ENCODE measurements at regions not wholly inside any gene's neighbourhood (a gene's known extent, or its start where the extent isn't known, plus 50 kb on each side); places are given as distances from the start of the nearest gene placed in this dataset.

GRCh38 chr13:78820541-78820940 is 161.6 kb upstream of the OBI1 start:
- H3K79me2 ChIP-seq (replicated peaks; ENCODE audit: insufficient read depth, low read length) = no peaks in the 10 kb centered on the region
- H3K27me3 ChIP-seq (ENCODE audit: insufficient read depth, low read depth, low read length) = no peaks in the 10 kb centered on the region
- H3K9me2 ChIP-seq (ENCODE audit: insufficient read depth, low read length) = no peaks in the 10 kb centered on the region
- H3K36me3 ChIP-seq (ENCODE audit: insufficient read depth, low read length) = no peaks in the 10 kb centered on the region
- no peak overlapping the region for H3K4me2 ChIP-seq (ENCODE audit: low read length)
- H2AFZ ChIP-seq (ENCODE audit: low read depth, low read length) = no peak overlapping the region
- H3K4me3 ChIP-seq (ENCODE audit: low read length) = no peak overlapping the region
- H3K27ac ChIP-seq (ENCODE audit: low read length) = no peak overlapping the region
- H4K20me1 ChIP-seq (ENCODE audit: insufficient read depth) = no peaks in the 10 kb centered on the region
- TF ChIP-seq CTCF (IDR thresholded peaks at IDR 0.05; ENCODE audit: poor library complexity, severe bottlenecking) = no peak
- TF ChIP-seq EP300 (conservative IDR thresholded peaks at IDR 0.05; ENCODE audit: poor library complexity, severe bottlenecking) = no peak
- no peak for TF ChIP-seq POLR2AphosphoS5 (IDR thresholded peaks at IDR 0.05)
- no peak for TF ChIP-seq TAF1 (IDR thresholded peaks at IDR 0.05; ENCODE audit: low read depth)
- TF ChIP-seq SMC3 (conservative IDR thresholded peaks at IDR 0.05; ENCODE audit: poor library complexity) = no peak
- TF ChIP-seq EZH2 (IDR thresholded peaks at IDR 0.05; ENCODE audit: borderline replicate concordance, insufficient read depth, low read length, poor library complexity, severe bottlenecking) = no peak
- TF ChIP-seq MXI1 (conservative IDR thresholded peaks at IDR 0.05; ENCODE audit: poor library complexity, severe bottlenecking) = no peak
- no peak for TF ChIP-seq REST (IDR thresholded peaks at IDR 0.05; ENCODE audit: borderline replicate concordance)
- no peak for TF ChIP-seq RAD21 (conservative IDR thresholded peaks at IDR 0.05)
- no peaks in the 10 kb centered on the region for H3K9me3 ChIP-seq (ENCODE audit: low read length)
- H3K9ac ChIP-seq (ENCODE audit: low read length) = no peak overlapping the region
- no peaks in the 10 kb centered on the region for H3F3A ChIP-seq (ENCODE audit: insufficient read depth, low read length, poor library complexity, severe bottlenecking)

- Histone ChIP-seq H3K4me3 (ENCODE audit: low read length) (no peak overlapping the region), H3K4me2 (ENCODE audit: low read length) (no peak overlapping the region), H3K27me3 (ENCODE audit: insufficient read depth, low read depth, low read length) (no peaks in the 10 kb centered on the region), H3F3A (ENCODE audit: insufficient read depth, low read length, poor library complexity, severe bottlenecking) (no peaks in the 10 kb centered on the region), H2AFZ (ENCODE audit: low read depth, low read length) (no peak overlapping the region), H3K9ac (ENCODE audit: low read length) (no peak overlapping the region), H3K36me3 (ENCODE audit: insufficient read depth, low read length) (no peaks in the 10 kb centered on the region), H4K20me1 (ENCODE audit: insufficient read depth) (no peaks in the 10 kb centered on the region), H3K27ac (ENCODE audit: low read length) (no peak overlapping the region), H3K79me2 (replicated peaks; ENCODE audit: insufficient read depth, low read length) (no peaks in the 10 kb centered on the region), H3K9me2 (ENCODE audit: insufficient read depth, low read length) (no peaks in the 10 kb centered on the region), H3K9me3 (ENCODE audit: low read length) (no peaks in the 10 kb centered on the region)
- TF ChIP-seq POLR2AphosphoS5 (IDR thresholded peaks at IDR 0.05) = no peak
- no peak for TF ChIP-seq MXI1 (conservative IDR thresholded peaks at IDR 0.05; ENCODE audit: poor library complexity, severe bottlenecking)
- no peak for TF ChIP-seq SMC3 (conservative IDR thresholded peaks at IDR 0.05; ENCODE audit: poor library complexity)
- no peak for TF ChIP-seq TAF1 (IDR thresholded peaks at IDR 0.05; ENCODE audit: low read depth)
- no peak for TF ChIP-seq EZH2 (IDR thresholded peaks at IDR 0.05; ENCODE audit: borderline replicate concordance, insufficient read depth, low read length, poor library complexity, severe bottlenecking)
- no peak for TF ChIP-seq RAD21 (conservative IDR thresholded peaks at IDR 0.05)
- TF ChIP-seq REST (IDR thresholded peaks at IDR 0.05; ENCODE audit: borderline replicate concordance) = no peak
- TF ChIP-seq CTCF (IDR thresholded peaks at IDR 0.05; ENCODE audit: poor library complexity, severe bottlenecking) = no peak
Measured at GRCh38 chr13:78816592-78816991, 157.6 kb upstream of the OBI1 start.
